GM12891 (cell line): ENCODE measurements at regions not wholly inside any gene's neighbourhood (a gene's known extent, or its start where the extent isn't known, plus 50 kb on each side); places are given as distances from the start of the nearest gene placed in this dataset.

Experiments used
- DNase-seq: peaks from one replicate; pipeline ENCODE4 v3.0.0; 2011; ENCODE audit warnings: low spot score; ENCODE audit not compliant: insufficient read length
- FAIRE-seq: peaks from 2 replicates; lab custom pipeline; 2011; peaks lifted over from hg19 to GRCh38; lab: Jason Lieb, UNC
- PAX5 ChIP-seq: IDR thresholded peaks from 2 replicates; pipeline ENCODE4 v1.6.1; 2011; ENCODE audit warnings: low read length, moderate library complexity, mild to moderate bottlenecking; ENCODE audit not compliant: insufficient read depth, severe bottlenecking
- POLR2A ChIP-seq: IDR thresholded peaks from 2 replicates; pipeline ENCODE4 v1.6.1; 2011; ENCODE audit warnings: low read depth, low read length, control low read depth
- POLR2AphosphoS5 ChIP-seq: IDR thresholded peaks from 2 replicates; pipeline ENCODE4 v1.6.1; 2011; ENCODE audit warnings: low read depth, low read length, control low read depth
- POU2F2 ChIP-seq: IDR thresholded peaks from 2 replicates; pipeline ENCODE4 v1.6.1; 2011; ENCODE audit warnings: low read depth, mild to moderate bottlenecking, control low read depth, low read length, moderate library complexity
- SPI1 ChIP-seq: IDR thresholded peaks from 2 replicates; pipeline ENCODE4 v1.6.1; 2011; ENCODE audit warnings: low read depth, low read length, control low read depth
- TAF1 ChIP-seq: IDR thresholded peaks from 2 replicates; pipeline ENCODE4 v1.6.1; 2011; ENCODE audit warnings: low read depth, low read length, control low read depth

DNA sequence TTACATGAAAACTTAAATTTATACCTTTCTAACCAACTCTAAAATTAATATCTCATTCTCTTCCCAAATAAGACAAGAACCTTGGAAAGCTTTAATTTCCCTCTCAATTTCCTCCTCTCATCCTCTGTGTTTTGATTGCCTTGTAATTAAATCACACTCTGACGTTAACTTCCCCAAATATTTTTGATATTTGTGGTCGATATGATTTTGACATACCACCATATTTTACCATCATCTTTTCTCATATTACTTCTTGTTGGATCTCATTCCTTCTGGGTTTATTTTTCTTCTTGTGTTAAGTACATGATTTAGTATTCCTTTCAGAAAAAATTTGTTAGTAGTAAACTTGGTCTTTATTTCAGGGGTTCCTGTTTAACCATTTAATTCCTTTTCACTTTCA lies 69.6 kb downstream of the RDH14 start:
- TF ChIP-seq POLR2AphosphoS5 (no peak), POU2F2 (no peak), TAF1 (no peak), SPI1 (no peak), POLR2A (no peak), PAX5 (no peak)
- DNase-seq (no peak), FAIRE-seq (no peak)

DNA sequence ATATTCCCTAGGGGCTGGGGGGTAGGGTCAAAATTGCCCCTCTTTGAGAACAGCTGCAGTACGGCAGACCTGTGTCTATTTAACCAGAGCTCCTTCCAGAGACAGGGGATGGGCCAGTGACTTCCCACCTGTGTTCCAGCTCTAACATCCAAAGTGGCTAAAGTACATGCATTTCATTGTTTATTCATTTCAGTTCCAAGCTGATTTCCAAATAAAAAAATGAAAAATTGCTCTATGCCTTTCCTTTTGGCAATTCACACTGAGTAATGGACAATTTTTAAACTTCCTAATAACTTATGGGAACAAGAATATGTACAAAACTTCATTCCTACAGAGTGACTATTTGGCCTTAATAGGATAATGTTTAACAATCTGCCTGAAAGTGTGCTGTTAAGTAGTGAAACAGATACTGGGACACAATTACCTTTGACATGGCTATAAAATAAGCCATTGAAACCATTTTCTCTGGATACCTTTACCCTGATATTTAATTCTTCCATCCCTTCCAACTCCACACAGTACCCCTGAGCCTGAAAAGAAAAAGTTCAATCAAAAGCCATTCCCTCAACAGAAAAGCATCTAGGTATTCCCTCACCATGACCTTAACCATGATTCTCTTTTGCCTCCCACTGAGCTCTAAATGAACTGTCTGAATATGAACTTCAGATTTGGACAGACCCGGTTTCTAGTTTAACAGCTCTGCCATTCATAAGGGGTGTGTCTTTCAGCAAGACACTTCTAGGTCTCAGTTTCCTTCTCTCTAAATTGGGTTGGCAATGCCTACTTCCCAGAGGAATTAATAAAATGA lies 73.1 kb downstream of the RDH14 start:
- no peak for FAIRE-seq
- no peak for DNase-seq
- TF ChIP-seq PAX5: no peak
- no peak for TF ChIP-seq TAF1
- TF ChIP-seq SPI1: no peak
- no peak for TF ChIP-seq POU2F2

DNA sequence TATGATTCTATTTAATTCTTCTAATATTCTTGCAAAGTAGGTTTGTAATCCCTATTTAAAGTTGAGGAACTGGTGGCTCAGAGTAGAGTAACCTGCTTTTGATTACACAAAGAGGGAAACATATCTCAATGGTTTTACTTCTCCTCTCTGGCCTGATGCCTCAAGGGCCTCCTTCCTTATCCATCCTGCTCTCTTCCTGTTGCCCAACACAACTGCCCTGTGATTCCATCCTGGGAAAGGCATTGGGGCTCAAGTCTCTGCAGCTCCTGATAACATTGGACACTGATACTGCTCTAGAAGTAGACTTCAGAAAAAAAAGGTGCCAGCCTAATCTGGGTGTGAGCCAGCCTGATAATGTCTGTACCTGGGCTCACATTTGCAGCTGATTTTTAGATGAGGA lies 75.8 kb downstream of the RDH14 start:
- TF ChIP-seq POU2F2 (no peak), TAF1 (no peak), SPI1 (no peak), POLR2A (no peak), POLR2AphosphoS5 (no peak)
- no peak for DNase-seq
- FAIRE-seq: no peak

DNA sequence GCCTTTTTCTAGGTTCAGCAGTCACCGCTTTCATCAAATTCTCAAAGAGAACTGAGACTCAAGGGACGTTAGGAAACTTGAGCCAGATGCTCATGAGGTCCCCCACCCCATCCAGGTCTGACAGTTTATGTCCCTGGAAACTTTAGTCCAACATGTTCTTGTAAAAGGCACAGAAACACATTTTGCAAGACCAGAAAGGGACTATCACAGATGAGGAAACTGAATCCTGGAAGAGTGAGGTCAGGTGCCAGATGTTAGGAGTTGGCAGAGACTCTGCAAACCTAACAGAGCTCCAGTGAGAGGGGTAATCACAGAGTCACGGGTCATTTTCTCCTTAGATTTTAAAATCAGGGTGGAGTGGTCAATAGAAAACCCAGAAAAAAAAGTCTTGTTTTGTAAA lies 76.6 kb downstream of the RDH14 start:
- DNase-seq (no peak), FAIRE-seq (no peak)
- TF ChIP-seq POLR2AphosphoS5: no peak
- no peak for TF ChIP-seq TAF1
- no peak for TF ChIP-seq POU2F2
- no peak for TF ChIP-seq POLR2A
- TF ChIP-seq PAX5: no peak
- TF ChIP-seq SPI1: no peak

DNA sequence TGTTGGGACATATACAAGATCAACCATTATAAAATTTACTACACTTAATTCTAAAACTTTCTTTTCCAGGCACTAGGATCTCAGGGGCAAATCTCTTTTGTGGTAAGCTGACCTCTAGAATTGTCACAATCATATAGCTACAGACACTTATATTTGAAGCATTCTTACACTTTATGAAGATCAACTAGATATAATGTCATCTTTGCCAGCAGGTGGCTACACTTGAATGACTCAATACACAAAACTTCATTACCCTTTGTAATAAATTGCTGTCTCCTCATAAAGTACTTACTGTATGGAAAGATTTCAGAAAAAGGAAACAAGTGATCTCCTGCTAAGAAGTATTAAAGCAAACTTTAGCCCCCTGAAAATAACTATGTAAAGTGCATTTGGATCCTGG lies 77.8 kb downstream of the RDH14 start:
- FAIRE-seq: no peak
- TF ChIP-seq PAX5 (no peak), POU2F2 (no peak), SPI1 (no peak), POLR2A (no peak)
- no peak for DNase-seq

DNA sequence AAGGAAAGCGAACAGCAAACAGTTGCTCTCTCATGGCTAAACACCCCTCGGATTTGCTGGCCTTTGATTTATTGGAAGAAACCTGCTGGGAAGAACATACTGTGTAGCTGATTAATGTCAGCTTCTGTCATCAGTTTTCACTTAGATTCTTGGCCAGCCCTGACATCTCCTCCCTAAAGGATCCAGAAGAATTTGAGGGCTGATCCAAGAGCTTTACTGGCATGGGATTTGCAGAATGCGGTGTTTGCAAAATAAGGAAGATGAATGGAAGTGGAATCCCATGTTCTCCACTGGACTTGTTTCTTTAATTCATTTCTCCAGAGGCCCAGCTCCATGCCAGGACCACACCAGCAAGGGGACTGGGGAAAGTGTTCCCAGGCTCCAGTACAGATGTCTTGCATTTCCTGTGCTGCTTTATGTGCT lies 80.5 kb downstream of the RDH14 start:
- DNase-seq: no peak
- no peak for FAIRE-seq
- no peak for TF ChIP-seq PAX5
- TF ChIP-seq SPI1: no peak
- no peak for TF ChIP-seq POU2F2
- TF ChIP-seq POLR2AphosphoS5: no peak
- TF ChIP-seq POLR2A: no peak
- no peak for TF ChIP-seq TAF1

DNA sequence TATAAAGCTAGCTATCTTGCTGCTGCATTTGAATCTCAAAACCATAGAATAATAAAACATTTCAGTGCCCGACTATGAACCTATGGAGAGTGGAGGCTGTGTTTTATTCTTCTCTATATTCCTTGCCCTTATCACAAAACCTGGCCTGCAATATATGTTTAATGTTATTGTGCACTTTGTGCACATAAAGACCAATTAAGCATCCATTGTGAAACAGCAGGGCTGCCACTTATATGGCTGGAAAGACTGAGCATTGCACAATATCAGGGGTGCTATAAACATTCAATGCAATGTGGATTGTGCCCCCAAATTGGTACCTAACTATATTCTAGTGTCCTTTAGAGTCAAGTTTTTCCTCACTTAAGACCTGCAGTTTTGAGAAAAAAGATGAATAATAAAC lies 83.2 kb downstream of the RDH14 start:
- DNase-seq (no peak), FAIRE-seq (no peak)
- TF ChIP-seq PAX5 (no peak), POU2F2 (no peak), TAF1 (no peak), POLR2A (no peak), POLR2AphosphoS5 (no peak), SPI1 (no peak)

DNA sequence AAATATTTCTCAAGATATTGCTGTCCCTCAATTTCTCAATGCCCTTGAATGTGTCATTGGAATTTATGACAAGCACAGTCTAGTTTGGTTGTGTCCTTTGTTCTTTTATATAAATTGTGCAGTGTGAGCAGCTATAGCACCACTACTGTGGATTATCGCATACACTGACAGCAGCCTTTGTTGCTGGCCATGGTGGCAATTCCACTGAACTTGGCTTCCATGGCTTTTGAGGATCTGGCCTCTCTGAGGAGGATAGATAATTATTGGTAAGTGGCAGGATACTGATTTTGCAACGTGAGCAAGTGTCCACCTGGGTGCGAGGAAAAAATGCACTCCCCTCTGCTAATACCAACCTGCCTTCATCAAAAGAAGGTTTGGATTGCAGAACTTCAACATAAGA lies 84.0 kb downstream of the RDH14 start:
- FAIRE-seq (no peak), DNase-seq (no peak)
- no peak for TF ChIP-seq TAF1
- no peak for TF ChIP-seq PAX5
- TF ChIP-seq POLR2A: no peak
- no peak for TF ChIP-seq POU2F2
- TF ChIP-seq SPI1: no peak
- no peak for TF ChIP-seq POLR2AphosphoS5

DNA sequence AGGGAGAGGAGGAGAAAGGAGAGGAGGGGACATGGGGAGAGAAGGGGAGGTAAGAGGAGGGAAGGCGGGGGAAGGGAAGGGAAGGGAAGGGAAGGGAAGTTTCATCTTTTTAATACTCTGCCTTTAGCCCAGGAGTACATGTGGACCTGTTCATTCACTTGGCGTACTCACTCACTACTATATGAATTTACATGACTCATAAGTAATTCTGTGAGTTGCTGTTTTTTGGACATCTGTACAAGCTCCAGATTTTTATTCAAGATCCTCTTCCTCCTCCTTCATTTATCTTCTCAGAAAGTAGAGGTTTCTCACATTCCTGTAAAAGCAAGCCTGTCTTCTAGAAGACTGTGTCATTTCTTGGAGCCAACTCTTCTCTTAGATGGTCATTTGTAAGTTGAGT lies 84.6 kb downstream of the RDH14 start:
- FAIRE-seq: no peak
- DNase-seq: no peak
- TF ChIP-seq PAX5 (no peak), POLR2AphosphoS5 (no peak), POU2F2 (no peak), TAF1 (no peak), SPI1 (no peak), POLR2A (no peak)

DNA sequence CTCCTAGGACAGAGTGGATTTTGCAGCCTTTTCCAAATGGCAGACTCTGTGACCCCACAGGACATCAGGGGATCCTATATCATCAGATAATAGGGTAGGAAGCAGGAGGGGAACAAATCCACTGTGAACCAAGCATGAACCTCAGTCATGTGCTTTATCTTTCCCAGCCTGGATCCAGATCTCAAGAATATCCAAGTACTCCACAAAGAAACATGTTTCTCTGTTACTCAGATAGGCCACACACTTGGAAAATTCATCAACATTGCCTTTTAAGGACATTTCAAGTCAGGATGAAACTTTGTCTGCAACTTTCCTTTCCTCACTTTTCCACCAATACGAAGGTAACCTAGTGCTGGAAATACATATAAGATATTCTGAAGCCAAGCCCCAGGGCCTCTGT lies 85.8 kb downstream of the RDH14 start:
- DNase-seq (no peak), FAIRE-seq (no peak)
- TF ChIP-seq TAF1 (no peak), PAX5 (no peak), POLR2A (no peak), POU2F2 (no peak), POLR2AphosphoS5 (no peak), SPI1 (no peak)
